Endothelial cell of umbilical vein (primary cell): ENCODE measurements at regions not wholly inside any gene's neighbourhood (a gene's known extent, or its start where the extent isn't known, plus 50 kb on each side); places are given as distances from the start of the nearest gene placed in this dataset.

Experiments
- BruUV-seq: library from RNA; stranded (reverse); fragments of 400-500 nt; replicated peaks from 2 replicates; lab custom pipeline; 2021; lab: Mats Ljungman, UMichigan
- CTCF ChIA-PET: fragments of 300-600, 350-600 bp; sonication (Branson Sonifier 250); formaldehyde crosslinking; loops from one replicate; lab custom pipeline; 2021; ENCODE audit warnings: antibody characterized with exemption, inconsistent platforms; lab: Charles Lee
- POLR2A ChIA-PET: fragments of 300-600, 350-600 bp; sonication (Branson Sonifier 250); formaldehyde crosslinking; loops from one replicate; lab custom pipeline; 2021; ENCODE audit warnings: antibody characterized with exemption, inconsistent platforms; lab: Charles Lee
- DNase-seq: peaks from one replicate; pipeline ENCODE4 v3.0.0-alpha.2; 2011; ENCODE audit warnings: low read depth, low spot score
- FAIRE-seq: peaks from 2 replicates; lab custom pipeline; 2011; peaks lifted over from hg19 to GRCh38; lab: Jason Lieb, UNC
- H2AFZ ChIP-seq: 2 replicates; pipeline ENCODE4 v1.6.0; 2012; ENCODE audit warnings: low read depth, low read length, control low read depth, inconsistent platforms
- H3K27ac ChIP-seq: 2 replicates; pipeline ENCODE4 v1.5.1; 2011; ENCODE audit warnings: low read depth, mild to moderate bottlenecking, control low read depth, low read length, moderate library complexity; ENCODE audit not compliant: insufficient read depth
- H3K27me3 ChIP-seq, 2 experiments: 2 replicates each; pipeline versions ENCODE4 v1.6.0 to v1.6.1; 2011; ENCODE audit warnings: low read length in 2 of 2, mixed read lengths in 1 of 2; ENCODE audit not compliant: control insufficient read depth in 2 of 2, insufficient read depth in 2 of 2
- H3K36me3 ChIP-seq, 2 experiments: 2 replicates in 1 of 2; 3 replicates in 1 of 2; pipeline ENCODE4 v1.5.1; 2011; ENCODE audit warnings: low read length in 2 of 2, mild to moderate bottlenecking in 1 of 2, moderate library complexity in 1 of 2; ENCODE audit not compliant: control insufficient read depth in 2 of 2, insufficient read depth in 2 of 2; ENCODE audit errors: extremely low read depth in 1 of 2
- H3K4me1 ChIP-seq: 3 replicates; pipeline ENCODE4 v1.5.1; 2011; ENCODE audit warnings: mild to moderate bottlenecking, low read length; ENCODE audit not compliant: control insufficient read depth, insufficient read depth; ENCODE audit errors: extremely low read depth
- H3K4me2 ChIP-seq: 2 replicates; pipeline ENCODE4 v1.6.1; 2011; ENCODE audit warnings: low read length, control low read depth, mixed read lengths; ENCODE audit not compliant: insufficient read depth
- H3K4me3 ChIP-seq, 3 experiments: fragments of 200-600 bp in 1 of 3; sonication (generic), shearing (Covaris generic) in 1 of 3; replicated peaks in 1 of 3; 2 replicates each; pipeline ENCODE4 v1.5.1; 2011 to 2016; ENCODE audit warnings: control low read depth in 3 of 3, low read length in 3 of 3, mild to moderate bottlenecking in 2 of 3, inconsistent platforms in 1 of 3, low read depth in 1 of 3, moderate library complexity in 1 of 3; ENCODE audit not compliant: insufficient read depth in 1 of 3
- H3K79me2 ChIP-seq: 2 replicates; pipeline ENCODE4 v1.6.0; 2012; ENCODE audit warnings: low read length, inconsistent platforms; ENCODE audit not compliant: control insufficient read depth, insufficient read depth
- H3K9ac ChIP-seq: replicated peaks from 2 replicates; pipeline ENCODE3; 2011; ENCODE audit warnings: low read length, control low read depth; ENCODE audit not compliant: insufficient read depth; ENCODE audit errors: extremely low read depth
- H3K9me1 ChIP-seq: replicated peaks from 3 replicates; pipeline ENCODE4 v1.6.0; 2011; ENCODE audit warnings: mild to moderate bottlenecking, low read length; ENCODE audit not compliant: control insufficient read depth, insufficient read depth; ENCODE audit errors: extremely low read depth
- H3K9me3 ChIP-seq: replicated peaks from 2 replicates; pipeline ENCODE4 v1.5.1; 2012; ENCODE audit warnings: low read length, inconsistent platforms; ENCODE audit not compliant: control insufficient read depth, insufficient read depth
- H4K20me1 ChIP-seq: replicated peaks from 2 replicates; pipeline ENCODE3; 2011; ENCODE audit warnings: mild to moderate bottlenecking, low read length; ENCODE audit not compliant: control insufficient read depth, insufficient read depth; ENCODE audit errors: extremely low read depth
- CTCF ChIP-seq, 2 donors: IDR thresholded peaks; 1 replicate in 1 of 2; 2 replicates in 1 of 2; pipeline ENCODE4 v1.5.1; 2011; ENCODE audit warnings: low read length in 2 of 2, mild to moderate bottlenecking in 2 of 2, moderate library complexity in 2 of 2, control low read depth in 1 of 2, inconsistent platforms in 1 of 2, low read depth in 1 of 2; ENCODE audit not compliant: insufficient read depth in 1 of 2; ENCODE audit errors: extremely low read depth in 1 of 2
- EZH2 ChIP-seq: IDR thresholded peaks from 2 replicates; pipeline ENCODE4 v1.6.1; 2012; ENCODE audit warnings: borderline replicate concordance, low read depth, mild to moderate bottlenecking, moderate library complexity, low read length, inconsistent platforms; ENCODE audit not compliant: severe bottlenecking
- FOS ChIP-seq: IDR thresholded peaks from 2 replicates; pipeline ENCODE4 v1.6.1; 2011; ENCODE audit warnings: mild to moderate bottlenecking, low read length, moderate library complexity, borderline replicate concordance; ENCODE audit not compliant: insufficient read depth
- GATA2 ChIP-seq: IDR thresholded peaks from 2 replicates; pipeline ENCODE4 v1.7.0; 2011; ENCODE audit warnings: low read depth, mild to moderate bottlenecking, moderate library complexity, mixed read lengths, low read length; ENCODE audit not compliant: insufficient read length, insufficient read depth
- JUN ChIP-seq: IDR thresholded peaks from 2 replicates; pipeline ENCODE4 v1.6.1; 2011; ENCODE audit warnings: borderline replicate concordance, low read depth; ENCODE audit not compliant: insufficient read length, insufficient read depth
- MAX ChIP-seq: IDR thresholded peaks from 2 replicates; pipeline ENCODE4 v1.6.1; 2011; ENCODE audit not compliant: insufficient read depth, insufficient read length
- MYC ChIP-seq: IDR thresholded peaks from one replicate; pipeline ENCODE4 v1.6.1; 2011; ENCODE audit warnings: mild to moderate bottlenecking, low read depth, low read length
- POLR2A ChIP-seq: IDR thresholded peaks from 2 replicates; pipeline ENCODE4 v1.6.1; 2012; ENCODE audit warnings: low read depth, mild to moderate bottlenecking, control low read depth, low read length
- POLR2AphosphoS5 ChIP-seq: IDR thresholded peaks from 2 replicates; pipeline ENCODE4 v1.6.1; 2012; ENCODE audit warnings: low read depth, mild to moderate bottlenecking, control low read depth, low read length, moderate library complexity; ENCODE audit not compliant: insufficient read depth
- dilution Hi-C: fragments of 300-500 bp; cut with MboI; formaldehyde crosslinking; loops from one replicate; pipeline ENCODE4 v1.15.0; 2019; ENCODE audit warnings: low sequenced_read_pairs; ENCODE audit not compliant: extremely low pct_ligation_motif_present
- intact Hi-C: fragments of 100-400 bp; cut with micrococcal nuclease; formaldehyde crosslinking; loops from one replicate; pipeline ENCODE4 v1.10.0; 2022

- H3K4me1 ChIP-seq: no peaks in the 10 kb centered on the region
- no peaks in the 10 kb centered on the region for H3K36me3 ChIP-seq
- H3K27ac ChIP-seq: no peak overlapping the region
- no peaks in the 10 kb centered on the region for H3K79me2 ChIP-seq
- H2AFZ ChIP-seq: no peak overlapping the region
- no peak overlapping the region for H3K4me2 ChIP-seq
- no peaks in the 10 kb centered on the region for H4K20me1 ChIP-seq
- dilution Hi-C loops (no loop called here), intact Hi-C loops (no loop called here)
- no TSS peak for BruUV-seq
- FAIRE-seq: no peak
- DNase-seq: no peak
- TF ChIP-seq MYC (no peak), POLR2AphosphoS5 (no peak), GATA2 (no peak), POLR2A (no peak), FOS (no peak), EZH2 (no peak), JUN (no peak), MAX (no peak), CTCF (IDR thresholded peaks at IDR 0.05; ENCODE audit: extremely low read depth in 1 of 2, insufficient read depth in 1 of 2, low read depth in 1 of 2, low read length in 2 of 2) (no peak)
- no peaks in the 10 kb centered on the region for H3K27me3 ChIP-seq
- ChIA-PET POLR2A (no interaction called here), CTCF (no interaction called here)
- no peak overlapping the region for H3K9ac ChIP-seq
- peaks cover 3% of the 10 kb centered on the region for H3K9me3 ChIP-seq
- H3K4me3 ChIP-seq: no peak overlapping the region
- no peaks in the 10 kb centered on the region for H3K9me1 ChIP-seq
Measured at GRCh38 chr18:77547757-77548156, 298.1 kb downstream of the GALR1 start.
